ENCODE measurements at regions not wholly inside any gene's neighbourhood (a gene's known extent, or its start where the extent isn't known, plus 50 kb on each side); places are given as distances from the start of the nearest gene placed in this dataset.

DNA sequence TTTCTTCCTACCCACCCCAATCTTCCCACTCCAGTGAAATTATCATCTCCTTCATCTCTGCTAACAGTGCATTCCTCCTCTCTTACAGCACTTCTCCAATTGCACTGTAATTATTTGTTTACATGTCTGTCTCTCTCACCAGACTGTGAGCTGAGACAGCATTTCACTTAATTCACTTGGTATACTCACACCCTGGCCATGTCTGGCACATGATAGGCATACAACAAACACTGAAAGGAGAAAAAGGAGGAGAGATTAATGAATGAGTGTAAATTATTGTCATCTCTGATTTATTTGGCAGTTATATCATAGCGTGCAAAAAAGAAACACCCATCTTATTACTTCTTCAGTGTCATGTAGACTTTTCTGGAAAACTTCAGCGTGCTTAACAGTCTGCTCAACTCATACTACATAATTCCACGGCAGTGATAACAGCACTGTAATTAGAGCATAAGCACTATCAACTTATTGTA is 452.3 kb downstream of the ADAMTS20 start:
- Histone ChIP-seq H3K36me3 (no peaks in the 10 kb centered on the region), H3K27ac (no peak overlapping the region), H3K4me1 (no peaks in the 10 kb centered on the region), H3K27me3 (no peaks in the 10 kb centered on the region), H3K4me3 (no peak overlapping the region), H3K9me3 (no peaks in the 10 kb centered on the region)
- WGBS, 2 donors (ENCODE audit: low coverage in 1 of 2) = 27 to 39% methylated on average over 3 of the region's 3 CpGs
- no peak for ATAC-seq
- TF ChIP-seq POLR2A (IDR thresholded peaks at IDR 0.05) = no peak
- no peak for TF ChIP-seq EP300 (IDR thresholded peaks at IDR 0.05)
- TF ChIP-seq, protein P1, sequence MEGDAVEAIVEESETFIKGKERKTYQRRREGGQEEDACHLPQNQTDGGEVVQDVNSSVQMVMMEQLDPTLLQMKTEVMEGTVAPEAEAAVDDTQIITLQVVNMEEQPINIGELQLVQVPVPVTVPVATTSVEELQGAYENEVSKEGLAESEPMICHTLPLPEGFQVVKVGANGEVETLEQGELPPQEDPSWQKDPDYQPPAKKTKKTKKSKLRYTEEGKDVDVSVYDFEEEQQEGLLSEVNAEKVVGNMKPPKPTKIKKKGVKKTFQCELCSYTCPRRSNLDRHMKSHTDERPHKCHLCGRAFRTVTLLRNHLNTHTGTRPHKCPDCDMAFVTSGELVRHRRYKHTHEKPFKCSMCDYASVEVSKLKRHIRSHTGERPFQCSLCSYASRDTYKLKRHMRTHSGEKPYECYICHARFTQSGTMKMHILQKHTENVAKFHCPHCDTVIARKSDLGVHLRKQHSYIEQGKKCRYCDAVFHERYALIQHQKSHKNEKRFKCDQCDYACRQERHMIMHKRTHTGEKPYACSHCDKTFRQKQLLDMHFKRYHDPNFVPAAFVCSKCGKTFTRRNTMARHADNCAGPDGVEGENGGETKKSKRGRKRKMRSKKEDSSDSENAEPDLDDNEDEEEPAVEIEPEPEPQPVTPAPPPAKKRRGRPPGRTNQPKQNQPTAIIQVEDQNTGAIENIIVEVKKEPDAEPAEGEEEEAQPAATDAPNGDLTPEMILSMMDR (IDR thresholded peaks at IDR 0.05) = no peak
- no peak for TF ChIP-seq POLR2AphosphoS5 (IDR thresholded peaks at IDR 0.05)

DNA sequence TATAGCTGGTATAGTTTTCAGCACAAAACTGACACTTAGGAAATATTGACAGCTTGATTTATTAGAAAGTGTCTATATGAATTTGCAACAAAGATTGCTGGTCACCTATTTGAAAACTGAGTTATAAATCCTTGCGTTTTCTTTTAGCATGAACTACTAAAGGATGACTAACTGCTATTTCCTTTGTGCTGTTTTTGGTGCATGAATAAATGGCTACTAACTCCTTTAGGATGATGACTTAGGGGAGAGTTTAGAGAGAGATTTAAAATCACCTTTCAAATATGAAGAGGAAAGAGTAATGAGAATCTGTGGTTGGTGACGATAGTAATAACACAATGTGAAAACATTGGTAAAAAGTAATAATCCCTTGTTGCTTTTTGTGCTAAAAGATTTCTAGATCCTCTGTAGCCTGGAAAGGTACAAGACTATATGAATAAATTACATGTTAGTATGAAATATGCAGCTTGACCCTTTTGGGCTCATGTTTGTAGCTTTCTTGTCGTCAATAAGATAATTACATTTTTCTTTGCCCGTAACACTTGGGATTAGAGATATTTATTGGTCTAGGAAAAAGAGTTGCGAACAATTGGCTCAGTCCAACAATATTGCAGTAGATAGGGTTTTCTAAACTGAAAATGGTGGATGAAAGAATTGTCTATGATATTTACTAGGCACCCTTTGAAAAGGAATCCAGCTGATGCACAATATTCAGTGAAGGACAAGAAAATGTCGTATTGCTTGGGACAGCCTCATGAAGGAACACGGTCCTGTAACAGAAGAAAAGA is 453.0 kb downstream of the ADAMTS20 start:
- H3K4me1 ChIP-seq = no peaks in the 10 kb centered on the region

DNA sequence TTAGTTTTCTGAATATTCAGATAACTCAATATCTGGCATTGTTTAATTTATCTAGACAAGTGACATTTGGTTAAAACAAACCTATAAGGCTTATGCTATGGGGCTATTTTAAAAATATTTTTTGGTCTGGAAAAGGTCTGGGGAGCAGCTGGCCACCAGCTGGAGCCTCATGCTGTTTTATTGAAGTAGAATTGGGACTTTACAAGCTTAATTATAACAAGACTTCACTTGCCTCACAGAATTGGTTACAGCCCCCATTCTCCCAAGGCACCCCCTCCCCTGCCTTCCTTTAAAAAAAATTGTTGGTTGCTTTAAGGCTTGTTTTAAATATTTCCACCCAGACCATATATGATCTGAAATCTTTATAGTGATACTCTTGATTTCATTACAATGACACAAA is 453.9 kb downstream of the ADAMTS20 start:
- TF ChIP-seq POLR2AphosphoS5 (IDR thresholded peaks at IDR 0.05) (no peak), EP300 (IDR thresholded peaks at IDR 0.05) (no peak), POLR2A (IDR thresholded peaks at IDR 0.05) (no peak)
- TF ChIP-seq, protein P1 (IDR thresholded peaks at IDR 0.05) = no peak
- no peak for ATAC-seq
- Histone ChIP-seq H3K9me3 (no peaks in the 10 kb centered on the region), H3K27ac (no peak overlapping the region), H3K36me3 (no peaks in the 10 kb centered on the region), H3K27me3 (no peaks in the 10 kb centered on the region), H3K4me3 (no peak overlapping the region), H3K4me1 (no peaks in the 10 kb centered on the region)

More for the DNA sequence above, 453.0 kb downstream of the ADAMTS20 start:
- TF ChIP-seq, protein P1 (IDR thresholded peaks at IDR 0.05) = no peak
- TF ChIP-seq POLR2AphosphoS5 (IDR thresholded peaks at IDR 0.05) (no peak), POLR2A (IDR thresholded peaks at IDR 0.05) (no peak), EP300 (IDR thresholded peaks at IDR 0.05) (no peak)
- WGBS, 2 donors (ENCODE audit: low coverage in 1 of 2) = 90 to 92% methylated on average over 7 of the region's 7 CpGs
- H3K4me3 ChIP-seq = no peak overlapping the region
- no peaks in the 10 kb centered on the region for H3K9me3 ChIP-seq
- H3K27me3 ChIP-seq = no peaks in the 10 kb centered on the region
- H3K36me3 ChIP-seq = no peaks in the 10 kb centered on the region
- ATAC-seq = no peak
- no peak overlapping the region for H3K27ac ChIP-seq

DNA sequence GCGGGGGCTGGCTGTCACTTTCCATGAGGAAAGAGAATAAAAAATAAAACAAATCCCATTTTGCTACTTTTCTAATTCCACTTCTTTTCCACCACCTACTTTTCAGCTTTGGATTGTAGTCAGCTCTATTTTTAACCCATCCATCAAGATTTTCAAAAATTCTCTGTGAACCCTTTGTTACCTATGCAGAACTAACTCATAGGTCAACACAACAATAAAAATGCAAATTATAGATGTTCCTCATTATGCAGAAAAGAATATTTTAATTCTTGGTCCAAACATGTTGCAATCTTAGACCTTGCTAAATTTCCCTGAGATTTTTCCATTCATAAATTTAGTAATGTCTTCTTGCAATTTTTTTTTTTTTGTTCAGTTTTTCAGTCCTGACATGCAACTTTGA is 454.5 kb downstream of the ADAMTS20 start:
- Histone ChIP-seq H3K9me3 (no peaks in the 10 kb centered on the region), H3K27ac (no peak overlapping the region), H3K4me1 (no peaks in the 10 kb centered on the region), H3K36me3 (no peaks in the 10 kb centered on the region), H3K4me3 (no peak overlapping the region), H3K27me3 (no peaks in the 10 kb centered on the region)
- no peak for TF ChIP-seq POLR2A (IDR thresholded peaks at IDR 0.05)
- ATAC-seq = no peak
- WGBS, 2 donors (ENCODE audit: low coverage in 1 of 2) = 50 to 75% methylated on average over 1 of the region's 1 CpG

DNA sequence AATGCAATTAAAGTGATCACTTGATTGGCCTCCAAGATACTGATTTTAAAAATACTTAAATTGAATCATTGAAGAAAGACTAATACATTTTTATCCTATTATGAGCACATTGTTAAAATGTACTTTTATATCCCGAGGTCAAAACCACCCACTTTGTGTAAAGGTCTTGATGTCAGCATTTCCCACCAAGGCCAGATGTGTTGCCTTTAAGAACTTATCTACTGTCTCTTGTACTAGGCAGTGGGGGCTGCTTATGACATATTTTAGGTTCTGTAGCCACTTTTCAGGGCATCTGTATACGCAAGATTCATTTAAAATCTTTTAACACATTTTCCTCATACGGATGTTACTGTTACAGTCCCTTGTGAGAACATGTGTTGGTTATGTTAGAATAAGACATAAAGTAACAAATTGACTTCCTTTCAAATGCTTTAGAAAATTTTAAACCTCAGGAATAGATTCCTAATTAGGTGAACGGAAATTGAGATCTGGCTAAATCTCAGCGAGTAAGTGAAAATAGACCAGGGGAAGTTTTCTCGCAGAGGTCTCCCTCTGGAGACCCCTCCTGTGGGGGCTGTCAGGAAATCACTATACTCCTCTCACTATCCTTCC is 456.2 kb downstream of the ADAMTS20 start:
- Histone ChIP-seq H3K4me1 (no peaks in the 10 kb centered on the region), H3K9me3 (no peaks in the 10 kb centered on the region), H3K27me3 (no peaks in the 10 kb centered on the region), H3K36me3 (no peaks in the 10 kb centered on the region), H3K4me3 (no peak overlapping the region), H3K27ac (no peak overlapping the region)
- TF ChIP-seq, protein P1 (IDR thresholded peaks at IDR 0.05) = no peak
- no peak for TF ChIP-seq POLR2AphosphoS5 (IDR thresholded peaks at IDR 0.05)
- no peak for TF ChIP-seq EP300 (IDR thresholded peaks at IDR 0.05)
- no peak for TF ChIP-seq POLR2A (IDR thresholded peaks at IDR 0.05)
- WGBS, 2 donors (ENCODE audit: low coverage in 1 of 2) = 67 to 73% methylated on average over 5 to 6 of the region's 6 CpGs
- ATAC-seq = no peak
